Type B pancreatic cell (in vitro differentiated cells): ENCODE measurements at regions not wholly inside any gene's neighbourhood (a gene's known extent, or its start where the extent isn't known, plus 50 kb on each side); places are given as distances from the start of the nearest gene placed in this dataset.

ENCODE experiments used
- DNase-seq: peaks from one replicate; pipeline ENCODE4 v3.0.0; 2021; ENCODE audit warnings: mixed read lengths; ENCODE audit not compliant: unreplicated experiment; ENCODE audit errors: extremely low spot score
- H3K27ac Mint-ChIP-seq: 2 replicates; pipeline ENCODE4 v1.8.0; 2021; ENCODE audit warnings: mild to moderate bottlenecking, mixed read lengths
- H3K27me3 Mint-ChIP-seq: 2 replicates; pipeline ENCODE4 v1.8.0; 2021; ENCODE audit warnings: mixed read lengths
- H3K36me3 Mint-ChIP-seq: 2 replicates; pipeline ENCODE4 v1.8.0; 2021; ENCODE audit warnings: mixed read lengths
- H3K4me1 Mint-ChIP-seq: one replicate; pipeline ENCODE4 v1.8.0; 2021; ENCODE audit warnings: mixed read lengths; ENCODE audit not compliant: unreplicated experiment
- H3K4me3 Mint-ChIP-seq: 2 replicates; pipeline ENCODE4 v1.8.0; 2021; ENCODE audit warnings: mild to moderate bottlenecking, mixed read lengths
- H3K9me3 Mint-ChIP-seq: 2 replicates; pipeline ENCODE4 v1.8.0; 2021; ENCODE audit warnings: mixed read lengths
- CTCF ChIP-seq: fragments of 200-600 bp; sonication (generic); conservative IDR thresholded peaks from 2 replicates; pipeline ENCODE4 v1.5.0; 2021; ENCODE audit warnings: antibody characterized with exemption, mild to moderate bottlenecking

GRCh38 chr2:66813525-66813924 lies 378.6 kb downstream of the MEIS1 start:
- H3K4me3 Mint-ChIP-seq: no peak overlapping the region
- H3K4me1 Mint-ChIP-seq: peaks cover 6% of the 10 kb centered on the region
- H3K27ac Mint-ChIP-seq: no peak overlapping the region
- no peaks in the 10 kb centered on the region for H3K36me3 Mint-ChIP-seq
- TF ChIP-seq CTCF: no peak
- peaks cover under 1% of the 10 kb centered on the region for H3K9me3 Mint-ChIP-seq
- H3K27me3 Mint-ChIP-seq: no peaks in the 10 kb centered on the region
- no peak for DNase-seq

- Mint-ChIP-seq H3K36me3 (no peaks in the 10 kb centered on the region), H3K9me3 (peaks cover 5% of the 10 kb centered on the region), H3K4me3 (no peak overlapping the region), H3K27ac (no peak overlapping the region), H3K27me3 (no peaks in the 10 kb centered on the region), H3K4me1 (peaks cover 6% of the 10 kb centered on the region)
- DNase-seq: no peak
- TF ChIP-seq CTCF: no peak
Measured at GRCh38 chr2:66813976-66814375, 379.1 kb downstream of the MEIS1 start.

GRCh38 chr2:66814916-66815315 lies 380.0 kb downstream of the MEIS1 start:
- DNase-seq: no peak
- no peak for TF ChIP-seq CTCF
- Mint-ChIP-seq H3K27ac (no peak overlapping the region), H3K4me1 (peaks cover 6% of the 10 kb centered on the region), H3K27me3 (no peaks in the 10 kb centered on the region), H3K36me3 (peaks cover under 1% of the 10 kb centered on the region), H3K9me3 (peaks cover 14% of the 10 kb centered on the region), H3K4me3 (no peak overlapping the region)

- Mint-ChIP-seq H3K27ac (no peak overlapping the region), H3K27me3 (no peaks in the 10 kb centered on the region), H3K36me3 (peaks cover 3% of the 10 kb centered on the region), H3K4me3 (no peak overlapping the region), H3K9me3 (peaks cover 20% of the 10 kb centered on the region), H3K4me1 (peaks cover 6% of the 10 kb centered on the region)
- no peak for TF ChIP-seq CTCF
- no peak for DNase-seq
Measured at GRCh38 chr2:66815886-66816285, 381.0 kb downstream of the MEIS1 start.

GRCh38 chr2:66821168-66821567 lies 386.2 kb downstream of the MEIS1 start:
- Mint-ChIP-seq H3K4me3 (no peak overlapping the region), H3K27me3 (no peaks in the 10 kb centered on the region), H3K36me3 (peaks cover 3% of the 10 kb centered on the region), H3K4me1 (peaks cover 7% of the 10 kb centered on the region), H3K9me3 (peaks cover 20% of the 10 kb centered on the region), H3K27ac (no peak overlapping the region)
- DNase-seq: no peak
- no peak for TF ChIP-seq CTCF

GRCh38 chr2:66822186-66822585 lies 387.3 kb downstream of the MEIS1 start:
- no peak overlapping the region for H3K27ac Mint-ChIP-seq
- H3K9me3 Mint-ChIP-seq: peaks cover 20% of the 10 kb centered on the region
- DNase-seq: no peak
- H3K4me3 Mint-ChIP-seq: no peak overlapping the region
- H3K4me1 Mint-ChIP-seq: peaks cover 7% of the 10 kb centered on the region
- H3K27me3 Mint-ChIP-seq: no peaks in the 10 kb centered on the region
- TF ChIP-seq CTCF: no peak
- H3K36me3 Mint-ChIP-seq: peaks cover 3% of the 10 kb centered on the region
